HG03066 (cell line): ENCODE measurements at regions not wholly inside any gene's neighbourhood (a gene's known extent, or its start where the extent isn't known, plus 50 kb on each side); places are given as distances from the start of the nearest gene placed in this dataset.

ENCODE experiments used
- ATAC-seq: cut with Tn5 transposase; IDR thresholded peaks from one replicate; pipeline ENCODE4 v1.9.1; 2021; ENCODE audit warnings: low read depth; ENCODE audit not compliant: unreplicated experiment

- no peak for ATAC-seq
Measured at GRCh38 chr2:219939647-219940046, 312.2 kb downstream of the SLC4A3 start.

- ATAC-seq = no peak
Measured at GRCh38 chr2:219944866-219945265, 317.4 kb downstream of the SLC4A3 start.

- ATAC-seq = no peak
Measured at GRCh38 chr2:219946021-219946420, 318.6 kb downstream of the SLC4A3 start.

- no peak for ATAC-seq
Measured at GRCh38 chr2:219946529-219946928, 319.1 kb downstream of the SLC4A3 start.

GRCh38 chr2:219947575-219947974, 320.1 kb downstream of the SLC4A3 start:
- ATAC-seq = no peak

- no peak for ATAC-seq
Measured at GRCh38 chr2:219949053-219949452, 321.6 kb downstream of the SLC4A3 start.

GRCh38 chr2:219951099-219951498, 323.7 kb downstream of the SLC4A3 start:
- no peak for ATAC-seq

GRCh38 chr2:219954331-219954730, 326.9 kb downstream of the SLC4A3 start:
- ATAC-seq = no peak

GRCh38 chr2:219957820-219958219, 330.4 kb downstream of the SLC4A3 start:
- no peak for ATAC-seq

- ATAC-seq = no peak
Measured at GRCh38 chr2:219958941-219959340, 331.5 kb downstream of the SLC4A3 start.

GRCh38 chr2:219959471-219959870, 332.0 kb downstream of the SLC4A3 start:
- no peak for ATAC-seq

- no peak for ATAC-seq
Measured at GRCh38 chr2:219961947-219962498, 334.6 kb downstream of the SLC4A3 start.

- no peak for ATAC-seq
Measured at GRCh38 chr2:219962801-219963200, 335.4 kb downstream of the SLC4A3 start.

GRCh38 chr2:219965287-219966194, 338.1 kb downstream of the SLC4A3 start:
- ATAC-seq = no peak

GRCh38 chr2:219967247-219968245, 340.1 kb downstream of the SLC4A3 start:
- no peak for ATAC-seq

GRCh38 chr2:219968685-219969345, 341.4 kb downstream of the SLC4A3 start:
- ATAC-seq = no peak

- no peak for ATAC-seq
Measured at GRCh38 chr2:219969508-219969907, 342.1 kb downstream of the SLC4A3 start.

- ATAC-seq = no peak
Measured at GRCh38 chr2:219973136-219973535, 345.7 kb downstream of the SLC4A3 start.

GRCh38 chr2:219976871-219977270, 349.4 kb downstream of the SLC4A3 start:
- no peak for ATAC-seq

- no peak for ATAC-seq
Measured at GRCh38 chr2:219980638-219981037, 353.2 kb downstream of the SLC4A3 start.
